Omental fat pad (tissue), 3 donors: ENCODE measurements at regions not wholly inside any gene's neighbourhood (a gene's known extent, or its start where the extent isn't known, plus 50 kb on each side); places are given as distances from the start of the nearest gene placed in this dataset.

Experiments
- ATAC-seq: fragments of 150-250 bp; one replicate; pipeline ENCODE4 v1.9.1; 2016; ENCODE audit warnings: mild to moderate bottlenecking, moderate library complexity; ENCODE audit not compliant: low FRiP score
- DNase-seq: peaks from one replicate; pipeline ENCODE4 v3.0.0-alpha.2; 2019; ENCODE audit warnings: low spot score
- CTCF ChIP-seq, 3 donors: fragments of 450-650 bp; IDR thresholded peaks; one replicate each; pipeline ENCODE4 v1.5.1; 2016 to 2017; ENCODE audit warnings: antibody characterized with exemption in 3 of 3, mild to moderate bottlenecking in 3 of 3, moderate library complexity in 2 of 3

DNA sequence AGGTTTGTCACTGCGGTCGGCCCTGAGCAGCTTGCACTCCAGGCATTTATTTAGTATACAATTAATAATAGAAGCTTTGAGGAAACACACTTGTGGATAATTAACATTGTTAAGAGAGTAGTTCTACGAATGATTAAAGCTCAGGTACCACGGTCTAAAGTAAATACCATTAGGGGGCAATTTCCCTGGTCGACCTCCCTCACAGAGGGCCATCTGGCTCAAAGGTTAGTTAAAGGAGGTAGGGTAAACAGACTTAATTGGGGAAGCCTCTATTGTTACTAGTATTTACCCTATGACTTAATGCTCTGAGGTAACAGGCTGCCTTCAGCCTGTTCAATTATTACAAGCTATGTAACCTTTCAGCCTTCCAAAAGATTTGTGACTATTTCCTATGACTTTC, 122.3 kb upstream of the SLC44A3 start:
- no peak for TF ChIP-seq CTCF (IDR thresholded peaks at IDR 0.05)
- ATAC-seq = no peak

DNA sequence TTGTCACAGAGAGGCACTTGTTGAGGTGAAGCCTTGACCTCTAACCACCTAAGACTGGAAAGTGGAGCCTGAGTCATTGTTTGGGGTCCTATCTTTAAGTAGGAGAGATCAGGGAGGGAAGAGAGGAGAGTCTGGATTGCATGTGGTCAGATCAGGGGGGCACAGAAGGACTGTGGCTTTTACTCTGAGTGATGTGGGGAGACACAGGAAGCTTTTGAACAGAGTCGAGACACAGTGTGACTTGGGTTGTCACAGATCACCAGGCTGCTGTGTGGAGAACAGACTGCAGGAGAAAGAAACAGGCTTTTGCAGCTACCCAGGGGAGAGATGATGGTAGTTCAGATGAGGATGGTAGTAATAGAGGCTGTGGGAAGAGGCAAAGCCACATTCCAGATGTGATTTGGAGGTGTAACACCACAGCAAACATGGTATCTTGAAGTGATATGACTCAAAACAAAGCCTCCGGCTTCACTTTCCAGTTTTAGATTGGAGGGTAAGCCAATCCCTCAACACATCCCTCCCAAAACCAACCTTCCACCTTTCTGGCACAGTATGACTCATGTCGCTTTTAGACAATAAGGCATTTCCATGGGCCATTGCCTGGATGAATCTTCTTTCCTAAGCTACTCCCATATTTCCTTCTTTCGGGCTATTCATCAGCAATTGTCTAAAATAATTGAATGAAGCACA, 125.8 kb upstream of the SLC44A3 start:
- no peak for ATAC-seq
- TF ChIP-seq CTCF (IDR thresholded peaks at IDR 0.05) = no peak

More for the DNA sequence above, 122.3 kb upstream of the SLC44A3 start:
- DNase-seq = no peak

GRCh38 chr1:94693435-94693834, 126.7 kb upstream of the SLC44A3 start:
- DNase-seq (no peak), ATAC-seq (no peak)
- no peak for TF ChIP-seq CTCF (IDR thresholded peaks at IDR 0.05)

More for the DNA sequence above, 125.8 kb upstream of the SLC44A3 start:
- DNase-seq = no peak

DNA sequence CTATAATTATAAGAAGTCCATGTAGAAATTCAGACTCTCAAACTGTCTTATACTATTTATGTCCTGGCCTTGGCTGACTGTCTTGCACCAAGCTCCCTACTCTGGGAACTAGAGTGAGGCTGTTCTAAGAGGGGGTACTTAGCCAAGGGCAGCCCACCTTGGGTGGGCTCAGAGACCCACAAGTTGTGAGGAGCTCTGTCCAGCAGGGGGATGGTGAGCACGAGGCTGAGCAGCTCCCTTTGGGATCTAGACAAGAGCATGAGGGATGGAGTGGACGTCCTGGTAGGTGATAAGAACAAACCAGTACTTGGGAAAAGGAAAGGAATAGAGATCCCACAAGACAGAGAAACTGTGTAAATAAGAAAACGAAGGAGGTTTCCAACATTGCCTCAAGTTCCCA, 127.1 kb upstream of the SLC44A3 start:
- DNase-seq = no peak
- TF ChIP-seq CTCF (IDR thresholded peaks at IDR 0.05) = no peak
- no peak for ATAC-seq

DNA sequence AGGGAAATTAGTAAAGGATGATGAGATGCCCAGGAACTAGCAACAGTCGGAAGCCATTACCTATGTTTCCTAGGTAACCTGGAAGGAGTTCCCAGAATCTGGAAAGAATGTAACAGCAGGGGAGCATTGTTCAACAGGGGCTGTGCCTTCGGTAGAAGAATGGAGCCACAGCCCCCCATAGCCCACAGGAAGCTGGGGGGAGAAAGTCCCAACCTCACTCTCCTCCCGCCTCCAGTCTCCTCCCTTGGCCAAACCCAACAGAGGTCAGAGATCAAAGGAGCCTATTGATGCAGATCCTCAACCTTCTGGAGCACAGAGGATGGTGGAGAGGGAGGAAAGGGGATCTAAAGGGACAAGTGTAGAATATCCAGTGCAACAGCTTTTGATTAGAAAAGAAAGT, 131.5 kb upstream of the SLC44A3 start:
- TF ChIP-seq CTCF (IDR thresholded peaks at IDR 0.05) = no peak
- DNase-seq (no peak), ATAC-seq (no peak)

- DNase-seq (no peak), ATAC-seq (no peak)
- TF ChIP-seq CTCF (IDR thresholded peaks at IDR 0.05) = no peak
These were observed 133.3 kb upstream of the SLC44A3 start for GRCh38 chr1:94686882-94687281.

- DNase-seq (no peak), ATAC-seq (no peak)
- no peak for TF ChIP-seq CTCF (IDR thresholded peaks at IDR 0.05)
These were observed 135.4 kb upstream of the SLC44A3 start for GRCh38 chr1:94684690-94685250.
